ENCODE measurements at regions not wholly inside any gene's neighbourhood (a gene's known extent, or its start where the extent isn't known, plus 50 kb on each side); places are given as distances from the start of the nearest gene placed in this dataset.

- Mint-ChIP-seq H3K36me3 (ENCODE audit: low read depth) (no peaks in the 10 kb centered on the region), H3K4me1 (ENCODE audit: low read depth) (no peaks in the 10 kb centered on the region), H3K27ac (no peak overlapping the region), H3K9me3 (no peaks in the 10 kb centered on the region), H3K27me3 (peaks cover 6% of the 10 kb centered on the region), H3K4me3 (no peak overlapping the region)
- DNase-seq: no peak
These were observed 189.8 kb upstream of the CEP162 start for GRCh38 chr6:84417260-84417659.

GRCh38 chr6:84416043-84416657 is 188.7 kb upstream of the CEP162 start:
- no peak for DNase-seq

GRCh38 chr6:84415517-84415916 is 188.1 kb upstream of the CEP162 start:
- no peak overlapping the region for H3K27ac Mint-ChIP-seq
- no peaks in the 10 kb centered on the region for H3K9me3 Mint-ChIP-seq
- H3K27me3 Mint-ChIP-seq: peaks cover 2% of the 10 kb centered on the region
- no peaks in the 10 kb centered on the region for H3K36me3 Mint-ChIP-seq (ENCODE audit: low read depth)
- H3K4me3 Mint-ChIP-seq: no peak overlapping the region
- DNase-seq: no peak
- H3K4me1 Mint-ChIP-seq (ENCODE audit: low read depth): no peaks in the 10 kb centered on the region

More at GRCh38 chr6:84416043-84416657, 188.7 kb upstream of the CEP162 start:
- H3K36me3 Mint-ChIP-seq (ENCODE audit: low read depth): no peaks in the 10 kb centered on the region
- H3K27me3 Mint-ChIP-seq: peaks cover 3% of the 10 kb centered on the region
- no peak overlapping the region for H3K4me3 Mint-ChIP-seq
- no peak overlapping the region for H3K27ac Mint-ChIP-seq
- H3K9me3 Mint-ChIP-seq: no peaks in the 10 kb centered on the region
- H3K4me1 Mint-ChIP-seq (ENCODE audit: low read depth): no peaks in the 10 kb centered on the region

GRCh38 chr6:84415068-84415467 is 187.6 kb upstream of the CEP162 start:
- Mint-ChIP-seq H3K4me3 (no peak overlapping the region), H3K36me3 (ENCODE audit: low read depth) (no peaks in the 10 kb centered on the region), H3K27ac (no peak overlapping the region), H3K4me1 (ENCODE audit: low read depth) (no peaks in the 10 kb centered on the region), H3K9me3 (no peaks in the 10 kb centered on the region), H3K27me3 (no peaks in the 10 kb centered on the region)
- no peak for DNase-seq

GRCh38 chr6:84414531-84414930 is 187.1 kb upstream of the CEP162 start:
- H3K4me1 Mint-ChIP-seq (ENCODE audit: low read depth): no peaks in the 10 kb centered on the region
- no peaks in the 10 kb centered on the region for H3K36me3 Mint-ChIP-seq (ENCODE audit: low read depth)
- no peak for DNase-seq
- H3K27me3 Mint-ChIP-seq: no peaks in the 10 kb centered on the region
- H3K4me3 Mint-ChIP-seq: no peak overlapping the region
- H3K27ac Mint-ChIP-seq: no peak overlapping the region
- no peaks in the 10 kb centered on the region for H3K9me3 Mint-ChIP-seq

GRCh38 chr6:84411060-84411629 is 183.7 kb upstream of the CEP162 start:
- Mint-ChIP-seq H3K36me3 (ENCODE audit: low read depth) (no peaks in the 10 kb centered on the region), H3K27ac (no peak overlapping the region), H3K27me3 (no peaks in the 10 kb centered on the region), H3K4me1 (ENCODE audit: low read depth) (no peaks in the 10 kb centered on the region), H3K4me3 (no peak overlapping the region), H3K9me3 (no peaks in the 10 kb centered on the region)
- no peak for DNase-seq

GRCh38 chr6:84409911-84410310 is 182.5 kb upstream of the CEP162 start:
- no peaks in the 10 kb centered on the region for H3K36me3 Mint-ChIP-seq (ENCODE audit: low read depth)
- no peak overlapping the region for H3K27ac Mint-ChIP-seq
- H3K4me1 Mint-ChIP-seq (ENCODE audit: low read depth): no peaks in the 10 kb centered on the region
- no peaks in the 10 kb centered on the region for H3K27me3 Mint-ChIP-seq
- no peak overlapping the region for H3K4me3 Mint-ChIP-seq
- no peak for DNase-seq
- no peaks in the 10 kb centered on the region for H3K9me3 Mint-ChIP-seq

- Mint-ChIP-seq H3K4me3 (no peak overlapping the region), H3K27ac (no peak overlapping the region), H3K36me3 (ENCODE audit: low read depth) (no peaks in the 10 kb centered on the region), H3K27me3 (no peaks in the 10 kb centered on the region), H3K9me3 (no peaks in the 10 kb centered on the region), H3K4me1 (ENCODE audit: low read depth) (no peaks in the 10 kb centered on the region)
- DNase-seq: no peak
These were observed 180.6 kb upstream of the CEP162 start for GRCh38 chr6:84408028-84408427.

- Mint-ChIP-seq H3K9me3 (no peaks in the 10 kb centered on the region), H3K36me3 (ENCODE audit: low read depth) (no peaks in the 10 kb centered on the region), H3K4me3 (no peak overlapping the region), H3K27me3 (no peaks in the 10 kb centered on the region), H3K4me1 (ENCODE audit: low read depth) (no peaks in the 10 kb centered on the region), H3K27ac (no peak overlapping the region)
- no peak for DNase-seq
These were observed 176.1 kb upstream of the CEP162 start for GRCh38 chr6:84403545-84403944.

- H3K4me3 Mint-ChIP-seq: no peak overlapping the region
- H3K27me3 Mint-ChIP-seq: no peaks in the 10 kb centered on the region
- DNase-seq: no peak
- no peak overlapping the region for H3K27ac Mint-ChIP-seq
- no peaks in the 10 kb centered on the region for H3K36me3 Mint-ChIP-seq (ENCODE audit: low read depth)
- H3K4me1 Mint-ChIP-seq (ENCODE audit: low read depth): no peaks in the 10 kb centered on the region
- peaks cover 4% of the 10 kb centered on the region for H3K9me3 Mint-ChIP-seq
These were observed 171.6 kb upstream of the CEP162 start for GRCh38 chr6:84399003-84399402.

GRCh38 chr6:84392261-84392660 is 164.8 kb upstream of the CEP162 start:
- H3K27ac Mint-ChIP-seq: no peak overlapping the region
- H3K4me1 Mint-ChIP-seq (ENCODE audit: low read depth): no peaks in the 10 kb centered on the region
- H3K4me3 Mint-ChIP-seq: no peak overlapping the region
- no peaks in the 10 kb centered on the region for H3K27me3 Mint-ChIP-seq
- no peaks in the 10 kb centered on the region for H3K36me3 Mint-ChIP-seq (ENCODE audit: low read depth)
- DNase-seq: no peak
- H3K9me3 Mint-ChIP-seq: peaks cover 12% of the 10 kb centered on the region

GRCh38 chr6:84390851-84391250 is 163.4 kb upstream of the CEP162 start:
- no peak for DNase-seq
- Mint-ChIP-seq H3K9me3 (peaks cover 10% of the 10 kb centered on the region), H3K4me1 (ENCODE audit: low read depth) (no peaks in the 10 kb centered on the region), H3K27ac (no peak overlapping the region), H3K36me3 (ENCODE audit: low read depth) (no peaks in the 10 kb centered on the region), H3K4me3 (no peak overlapping the region), H3K27me3 (no peaks in the 10 kb centered on the region)

GRCh38 chr6:84390334-84390733 is 162.9 kb upstream of the CEP162 start:
- no peak for DNase-seq
- Mint-ChIP-seq H3K27me3 (no peaks in the 10 kb centered on the region), H3K4me3 (no peak overlapping the region), H3K9me3 (peaks cover 14% of the 10 kb centered on the region), H3K27ac (no peak overlapping the region), H3K36me3 (ENCODE audit: low read depth) (no peaks in the 10 kb centered on the region), H3K4me1 (ENCODE audit: low read depth) (no peaks in the 10 kb centered on the region)

GRCh38 chr6:84379142-84379541 is 151.7 kb upstream of the CEP162 start:
- H3K27ac Mint-ChIP-seq: no peak overlapping the region
- H3K9me3 Mint-ChIP-seq: peaks cover 5% of the 10 kb centered on the region
- DNase-seq: no peak
- no peaks in the 10 kb centered on the region for H3K4me1 Mint-ChIP-seq (ENCODE audit: low read depth)
- no peak overlapping the region for H3K4me3 Mint-ChIP-seq
- H3K36me3 Mint-ChIP-seq (ENCODE audit: low read depth): no peaks in the 10 kb centered on the region
- H3K27me3 Mint-ChIP-seq: no peaks in the 10 kb centered on the region

- no peaks in the 10 kb centered on the region for H3K36me3 Mint-ChIP-seq (ENCODE audit: low read depth)
- H3K9me3 Mint-ChIP-seq: no peaks in the 10 kb centered on the region
- no peaks in the 10 kb centered on the region for H3K4me1 Mint-ChIP-seq (ENCODE audit: low read depth)
- no peak for DNase-seq
- no peak overlapping the region for H3K27ac Mint-ChIP-seq
- H3K4me3 Mint-ChIP-seq: no peak overlapping the region
- no peaks in the 10 kb centered on the region for H3K27me3 Mint-ChIP-seq
These were observed 144.8 kb upstream of the CEP162 start for GRCh38 chr6:84372290-84372689.

GRCh38 chr6:84371681-84372080 is 144.2 kb upstream of the CEP162 start:
- no peaks in the 10 kb centered on the region for H3K4me1 Mint-ChIP-seq (ENCODE audit: low read depth)
- no peaks in the 10 kb centered on the region for H3K27me3 Mint-ChIP-seq
- no peaks in the 10 kb centered on the region for H3K9me3 Mint-ChIP-seq
- no peak for DNase-seq
- no peak overlapping the region for H3K4me3 Mint-ChIP-seq
- H3K36me3 Mint-ChIP-seq (ENCODE audit: low read depth): no peaks in the 10 kb centered on the region
- no peak overlapping the region for H3K27ac Mint-ChIP-seq

All from activated T-cell treated with anti-CD3 and anti-CD28 coated beads, Interleukin-2, amount 50 U/mL, for 24 hours (primary cell).